ENCODE measurements at regions not wholly inside any gene's neighbourhood (a gene's known extent, or its start where the extent isn't known, plus 50 kb on each side); places are given as distances from the start of the nearest gene placed in this dataset.
"Not testable (repeated sequence)": the region's sequence is repeated elsewhere in the genome, so short reads cannot be mapped to it uniquely, and the experiment has no call there.

DNA sequence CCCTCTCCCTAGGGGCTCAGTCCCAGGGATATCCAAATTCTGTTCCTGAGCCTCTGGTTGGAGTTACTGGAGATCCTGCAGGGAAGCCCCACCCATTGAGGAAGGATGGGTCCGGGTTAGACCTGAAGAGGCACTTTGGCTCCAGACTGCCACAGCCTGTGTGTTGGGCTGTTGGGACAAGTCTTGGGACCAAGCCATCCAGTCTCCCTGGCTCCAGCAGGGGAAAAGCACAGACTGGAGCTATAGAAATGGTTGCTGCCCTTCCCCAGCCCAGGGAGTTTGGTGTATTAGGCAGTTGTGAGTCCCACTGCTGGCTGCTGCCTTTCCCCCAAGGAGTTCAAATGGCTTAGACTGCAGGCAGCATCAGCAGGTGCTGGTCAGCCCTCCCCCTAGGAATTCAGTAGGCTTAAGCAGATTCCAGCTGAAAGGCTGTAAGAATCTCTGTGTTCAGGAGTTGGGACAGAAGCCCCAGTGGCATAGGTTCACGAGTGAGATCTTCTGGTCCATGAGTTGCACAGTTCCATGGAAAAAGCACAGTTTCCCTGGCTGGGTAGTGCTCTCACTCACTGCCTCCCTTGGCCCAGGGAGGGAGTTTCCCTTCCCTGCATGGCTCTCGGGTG, 344.0 kb upstream of the EPHA5 start:
- in situ Hi-C loops (cut with MboI): no loop called here

DNA sequence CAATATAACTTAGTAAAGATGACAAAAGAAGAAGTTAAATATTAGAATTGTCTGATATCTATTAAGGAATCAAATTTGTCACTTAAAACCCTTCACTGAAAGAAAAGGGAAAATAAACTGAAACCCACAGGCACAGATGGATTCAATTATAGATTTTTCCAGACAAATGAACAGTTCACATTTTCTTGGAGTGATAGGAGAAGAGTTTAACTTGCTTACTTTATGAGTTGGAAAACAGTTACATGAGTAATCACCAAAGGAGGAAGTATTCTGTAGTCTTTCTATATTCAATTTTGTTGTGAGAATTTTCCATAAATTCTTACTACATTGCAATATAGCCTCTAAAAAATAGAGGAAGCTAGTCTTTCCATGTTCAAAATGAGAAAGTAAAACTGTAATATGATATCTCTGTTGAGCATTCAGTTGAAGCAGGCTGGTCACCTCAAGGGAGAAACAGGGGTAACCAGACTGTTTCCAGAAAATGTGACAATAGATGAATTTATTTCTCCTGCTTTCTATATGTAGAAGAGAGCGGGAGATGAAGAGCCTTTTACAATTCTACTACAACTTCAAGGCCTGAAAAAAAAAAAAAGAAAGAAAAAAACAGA, 330.3 kb upstream of the EPHA5 start:
- H3K9ac ChIP-seq: no peak overlapping the region
- in situ Hi-C loops (cut with MboI): no loop called here
- H2AFZ ChIP-seq: no peak overlapping the region
- H3K27me3 ChIP-seq (replicated peaks; ENCODE audit: insufficient read depth): no peaks in the 10 kb centered on the region
- H3K9me2 ChIP-seq (ENCODE audit: insufficient read depth): no peaks in the 10 kb centered on the region
- TF ChIP-seq EZH2 (IDR thresholded peaks at IDR 0.05; ENCODE audit: insufficient read depth, poor library complexity, severe bottlenecking): no peak
- no peak for TF ChIP-seq EZH2phosphoT487 (IDR thresholded peaks at IDR 0.05; ENCODE audit: insufficient read depth, low read depth)
- no peak overlapping the region for H3K27ac ChIP-seq
- no peak overlapping the region for H3K4me2 ChIP-seq (ENCODE audit: unreplicated experiment)
- DNase-seq: no peak
- H4K20me1 ChIP-seq (ENCODE audit: insufficient read depth): no peaks in the 10 kb centered on the region
- H3K36me3 ChIP-seq (ENCODE audit: low read depth): no peaks in the 10 kb centered on the region
- no peak overlapping the region for H3K4me3 ChIP-seq
- no peaks in the 10 kb centered on the region for H3F3A ChIP-seq (ENCODE audit: insufficient read depth)
- H3K4me1 ChIP-seq (ENCODE audit: insufficient read depth): no peaks in the 10 kb centered on the region
- no peaks in the 10 kb centered on the region for H3K79me2 ChIP-seq (ENCODE audit: insufficient read depth)
- no peaks in the 10 kb centered on the region for H3K9me3 ChIP-seq (ENCODE audit: low read depth)
- WGBS, 2 experiments (ENCODE audit: low coverage in 1 of 2, low lambda C conversion rate in 2 of 2, missing lambda C conversion rate in 2 of 2): 0 to 3% methylated on average over 1 of the region's 1 CpG

More for the DNA sequence above, 344.0 kb upstream of the EPHA5 start:
- Histone ChIP-seq H3K36me3 (ENCODE audit: low read depth) (no peaks in the 10 kb centered on the region), H3K27me3 (replicated peaks; ENCODE audit: insufficient read depth) (no peaks in the 10 kb centered on the region), H3K27ac (no peak overlapping the region), H4K20me1 (ENCODE audit: insufficient read depth) (no peaks in the 10 kb centered on the region), H3K9ac (no peak overlapping the region), H2AFZ (no peak overlapping the region), H3K4me2 (ENCODE audit: unreplicated experiment) (no peak overlapping the region), H3K79me2 (ENCODE audit: insufficient read depth) (no peaks in the 10 kb centered on the region), H3K4me1 (ENCODE audit: insufficient read depth) (no peaks in the 10 kb centered on the region), H3K4me3 (no peak overlapping the region), H3K9me2 (ENCODE audit: insufficient read depth) (no peaks in the 10 kb centered on the region), H3K9me3 (ENCODE audit: low read depth) (no peaks in the 10 kb centered on the region), H3F3A (ENCODE audit: insufficient read depth) (no peaks in the 10 kb centered on the region)
- no peak for TF ChIP-seq EZH2 (IDR thresholded peaks at IDR 0.05; ENCODE audit: insufficient read depth, poor library complexity, severe bottlenecking)
- no peak for TF ChIP-seq EZH2phosphoT487 (IDR thresholded peaks at IDR 0.05; ENCODE audit: insufficient read depth, low read depth)
- DNase-seq: no peak
- 0% methylated on average over 3 of the region's 3 CpGs for WGBS, 2 experiments (ENCODE audit: low coverage in 1 of 2, low lambda C conversion rate in 2 of 2, missing lambda C conversion rate in 2 of 2)

GRCh38 chr4:65999518-65999871, 329.2 kb upstream of the EPHA5 start:
- H3F3A ChIP-seq (ENCODE audit: insufficient read depth): no peaks in the 10 kb centered on the region
- H3K27ac ChIP-seq: no peak overlapping the region
- no peak overlapping the region for H2AFZ ChIP-seq
- no peaks in the 10 kb centered on the region for H3K4me1 ChIP-seq (ENCODE audit: insufficient read depth)
- TF ChIP-seq EZH2 (IDR thresholded peaks at IDR 0.05; ENCODE audit: insufficient read depth, poor library complexity, severe bottlenecking) (no peak), EZH2phosphoT487 (IDR thresholded peaks at IDR 0.05; ENCODE audit: insufficient read depth, low read depth) (no peak)
- 29 to 38% methylated on average over 1 of the region's 1 CpG for WGBS, 2 experiments (ENCODE audit: low coverage in 1 of 2, low lambda C conversion rate in 2 of 2, missing lambda C conversion rate in 2 of 2)
- no peak overlapping the region for H3K4me2 ChIP-seq (ENCODE audit: unreplicated experiment)
- H3K79me2 ChIP-seq (ENCODE audit: insufficient read depth): no peaks in the 10 kb centered on the region
- H3K27me3 ChIP-seq (replicated peaks; ENCODE audit: insufficient read depth): no peaks in the 10 kb centered on the region
- DNase-seq: no peak
- in situ Hi-C loops (cut with MboI): loop anchor here (25.0 kb wide), 1 partner anchor 88 kb away; no protein-coding TSS in a partner anchor
- no peak overlapping the region for H3K4me3 ChIP-seq
- H3K9me3 ChIP-seq (ENCODE audit: low read depth): no peaks in the 10 kb centered on the region
- no peaks in the 10 kb centered on the region for H3K36me3 ChIP-seq (ENCODE audit: low read depth)
- no peak overlapping the region for H3K9ac ChIP-seq
- H4K20me1 ChIP-seq (ENCODE audit: insufficient read depth): no peaks in the 10 kb centered on the region
- H3K9me2 ChIP-seq (ENCODE audit: insufficient read depth): no peaks in the 10 kb centered on the region

- in situ Hi-C loops (cut with MboI): loop anchor here (25.0 kb wide), 1 partner anchor 88 kb away; no protein-coding TSS in a partner anchor
- H4K20me1 ChIP-seq (ENCODE audit: insufficient read depth); H2AFZ ChIP-seq; H3K9ac ChIP-seq; H3K79me2 ChIP-seq (ENCODE audit: insufficient read depth); H3K4me1 ChIP-seq (ENCODE audit: insufficient read depth); H3K27me3 ChIP-seq (replicated peaks; ENCODE audit: insufficient read depth); H3K4me3 ChIP-seq; H3K27ac ChIP-seq; DNase-seq; H3F3A ChIP-seq (ENCODE audit: insufficient read depth); H3K9me3 ChIP-seq (ENCODE audit: low read depth); H3K36me3 ChIP-seq (ENCODE audit: low read depth); H3K4me2 ChIP-seq (ENCODE audit: unreplicated experiment); H3K9me2 ChIP-seq (ENCODE audit: insufficient read depth): not testable (repeated sequence)
- 42 to 52% methylated on average over 29 of the region's 29 CpGs for WGBS, 2 experiments (ENCODE audit: low coverage in 1 of 2, low lambda C conversion rate in 2 of 2, missing lambda C conversion rate in 2 of 2)
Observed at GRCh38 chr4:65998807-65999517, 328.7 kb upstream of the EPHA5 start.

Measured in GM23248 (cell line).